EL (cell line): ENCODE measurements at regions not wholly inside any gene's neighbourhood (a gene's known extent, or its start where the extent isn't known, plus 50 kb on each side); places are given as distances from the start of the nearest gene placed in this dataset.

Source experiments
- DNase-seq: peaks from one replicate; pipeline ENCODE4 v3.0.0-alpha.2; 2016

- DNase-seq, result peak; percentile 68
These were observed 275.3 kb downstream of the UACA start for GRCh38 chr15:70488002-70488605.

GRCh38 chr15:70487387-70487740, 276.0 kb downstream of the UACA start:
- no peak for DNase-seq

GRCh38 chr15:70486451-70487386, 276.6 kb downstream of the UACA start:
- peak; percentile 77 for DNase-seq

- no peak for DNase-seq
These were observed 277.3 kb downstream of the UACA start for GRCh38 chr15:70486012-70486411.

GRCh38 chr15:70484993-70485392, 278.4 kb downstream of the UACA start:
- DNase-seq, result no peak

GRCh38 chr15:70483513-70483912, 279.8 kb downstream of the UACA start:
- no peak for DNase-seq

GRCh38 chr15:70480196-70480856, 283.0 kb downstream of the UACA start:
- DNase-seq, result no peak

GRCh38 chr15:70479785-70480184, 283.6 kb downstream of the UACA start:
- no peak for DNase-seq

- no peak for DNase-seq
These were observed 284.3 kb downstream of the UACA start for GRCh38 chr15:70479056-70479455.

- DNase-seq, result no peak
These were observed 284.9 kb downstream of the UACA start for GRCh38 chr15:70478251-70478990.

- no peak for DNase-seq
These were observed 285.6 kb downstream of the UACA start for GRCh38 chr15:70477750-70478250.

GRCh38 chr15:70476441-70476840, 286.9 kb downstream of the UACA start:
- DNase-seq, result no peak

GRCh38 chr15:70475921-70476320, 287.4 kb downstream of the UACA start:
- DNase-seq, result peak; percentile 43

- no peak for DNase-seq
These were observed 288.0 kb downstream of the UACA start for GRCh38 chr15:70475407-70475781.

GRCh38 chr15:70474471-70475406, 288.6 kb downstream of the UACA start:
- DNase-seq, result peak; percentile 92

- DNase-seq, result no peak
These were observed 289.6 kb downstream of the UACA start for GRCh38 chr15:70473581-70474370.

- DNase-seq, result no peak
These were observed 291.8 kb downstream of the UACA start for GRCh38 chr15:70471517-70471916.

GRCh38 chr15:70470556-70471191, 292.7 kb downstream of the UACA start:
- DNase-seq, result peak; percentile 23

GRCh38 chr15:70469651-70470555, 293.5 kb downstream of the UACA start:
- DNase-seq, result no peak
